ENCODE measurements at regions not wholly inside any gene's neighbourhood (a gene's known extent, or its start where the extent isn't known, plus 50 kb on each side); places are given as distances from the start of the nearest gene placed in this dataset.

GRCh38 chr13:64936879-64937278 lies 2293.3 kb downstream of the PCDH9 start:
- no peak for TF ChIP-seq EZH2 (IDR thresholded peaks at IDR 0.05; ENCODE audit: borderline replicate concordance)
- TF ChIP-seq, protein P1, sequence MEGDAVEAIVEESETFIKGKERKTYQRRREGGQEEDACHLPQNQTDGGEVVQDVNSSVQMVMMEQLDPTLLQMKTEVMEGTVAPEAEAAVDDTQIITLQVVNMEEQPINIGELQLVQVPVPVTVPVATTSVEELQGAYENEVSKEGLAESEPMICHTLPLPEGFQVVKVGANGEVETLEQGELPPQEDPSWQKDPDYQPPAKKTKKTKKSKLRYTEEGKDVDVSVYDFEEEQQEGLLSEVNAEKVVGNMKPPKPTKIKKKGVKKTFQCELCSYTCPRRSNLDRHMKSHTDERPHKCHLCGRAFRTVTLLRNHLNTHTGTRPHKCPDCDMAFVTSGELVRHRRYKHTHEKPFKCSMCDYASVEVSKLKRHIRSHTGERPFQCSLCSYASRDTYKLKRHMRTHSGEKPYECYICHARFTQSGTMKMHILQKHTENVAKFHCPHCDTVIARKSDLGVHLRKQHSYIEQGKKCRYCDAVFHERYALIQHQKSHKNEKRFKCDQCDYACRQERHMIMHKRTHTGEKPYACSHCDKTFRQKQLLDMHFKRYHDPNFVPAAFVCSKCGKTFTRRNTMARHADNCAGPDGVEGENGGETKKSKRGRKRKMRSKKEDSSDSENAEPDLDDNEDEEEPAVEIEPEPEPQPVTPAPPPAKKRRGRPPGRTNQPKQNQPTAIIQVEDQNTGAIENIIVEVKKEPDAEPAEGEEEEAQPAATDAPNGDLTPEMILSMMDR (IDR thresholded peaks at IDR 0.05; ENCODE audit: poor library complexity): no peak
- no peak for TF ChIP-seq EZH2phosphoT487 (IDR thresholded peaks at IDR 0.05; ENCODE audit: low read depth, severe bottlenecking, unreplicated experiment)

Measured in hepatocyte (in vitro differentiated cells).